MM.1S (cell line): ENCODE measurements at regions not wholly inside any gene's neighbourhood (a gene's known extent, or its start where the extent isn't known, plus 50 kb on each side); places are given as distances from the start of the nearest gene placed in this dataset.

Experiments
- DNase-seq: peaks from one replicate; pipeline ENCODE4 v3.0.0-alpha.2; 2015
- H2AFZ ChIP-seq: fragments of 300-600 bp; sonication (generic); 2 replicates; pipeline ENCODE4 v1.6.0; 2016; ENCODE audit warnings: antibody characterized with exemption, low read length
- H3F3A ChIP-seq: fragments of 300-600 bp; sonication (generic); 2 replicates; pipeline ENCODE4 v1.6.1; 2016; ENCODE audit warnings: mild to moderate bottlenecking, antibody characterized with exemption, low read length, moderate library complexity, mixed read lengths; ENCODE audit not compliant: insufficient read depth
- H3K27ac ChIP-seq: fragments of 300-600 bp; sonication (generic); 2 replicates; pipeline ENCODE4 v1.5.1; 2016; ENCODE audit warnings: mild to moderate bottlenecking, low read length
- H3K27me3 ChIP-seq: fragments of 300-600 bp; sonication (generic); replicated peaks from 2 replicates; pipeline ENCODE4 v1.6.0; 2016; ENCODE audit warnings: low read length; ENCODE audit not compliant: insufficient read depth
- H3K36me3 ChIP-seq: fragments of 300-600 bp; sonication (generic); replicated peaks from 2 replicates; pipeline ENCODE4 v1.6.1; 2016; ENCODE audit warnings: mild to moderate bottlenecking, low read length, mixed read lengths; ENCODE audit not compliant: insufficient read depth
- H3K4me1 ChIP-seq: fragments of 300-600 bp; sonication (generic); 2 replicates; pipeline ENCODE4 v1.6.1; 2016; ENCODE audit warnings: low read length, mixed read lengths
- H3K4me2 ChIP-seq: fragments of 300-600 bp; sonication (generic); 2 replicates; pipeline ENCODE4 v1.6.0; 2016; ENCODE audit warnings: low read depth, low read length
- H3K4me3 ChIP-seq: fragments of 300-600 bp; sonication (generic); 2 replicates; pipeline ENCODE4 v1.5.1; 2016; ENCODE audit warnings: low read length, mixed read lengths
- H3K79me2 ChIP-seq: fragments of 300-600 bp; sonication (generic); 2 replicates; pipeline ENCODE4 v1.6.1; 2016; ENCODE audit warnings: mixed run types, low read length, mixed read lengths
- H3K9ac ChIP-seq: fragments of 300-600 bp; sonication (generic); 2 replicates; pipeline ENCODE4 v1.6.1; 2016; ENCODE audit warnings: low read length, mixed read lengths
- H3K9me2 ChIP-seq: fragments of 300-600 bp; sonication (generic); replicated peaks from 2 replicates; pipeline ENCODE4 v1.6.1; 2016; ENCODE audit warnings: mild to moderate bottlenecking, low read length, mixed read lengths; ENCODE audit not compliant: insufficient read depth
- H3K9me3 ChIP-seq: fragments of 300-600 bp; sonication (generic); replicated peaks from 2 replicates; pipeline ENCODE4 v1.6.1; 2016; ENCODE audit warnings: mild to moderate bottlenecking, low read length, mixed read lengths; ENCODE audit not compliant: insufficient read depth
- H4K20me1 ChIP-seq: fragments of 300-600 bp; sonication (generic); 2 replicates; pipeline ENCODE4 v1.6.1; 2016; ENCODE audit warnings: mild to moderate bottlenecking, low read length, moderate library complexity, mixed read lengths; ENCODE audit not compliant: insufficient read depth
- CTCF ChIP-seq: fragments of 300-600 bp; sonication (generic); IDR thresholded peaks from 2 replicates; pipeline ENCODE4 v1.5.1; 2016; ENCODE audit warnings: antibody characterized with exemption, low read length, mixed read lengths
- EZH2 ChIP-seq: fragments of 300-600 bp; sonication (generic); optimal IDR thresholded peaks from 2 replicates; pipeline ENCODE3; 2017; ENCODE audit warnings: low read depth, mild to moderate bottlenecking, antibody characterized with exemption, low read length, mixed read lengths
- EZH2phosphoT487 ChIP-seq: fragments of 300-600 bp; sonication (generic); IDR thresholded peaks from 2 replicates; pipeline ENCODE4 v1.6.1; 2018; ENCODE audit warnings: antibody characterized with exemption, low read length

GRCh38 chr16:35352431-35352830 lies 1893.0 kb downstream of the TP53TG3F start:
- H3K79me2 ChIP-seq, result no peaks in the 10 kb centered on the region
- no peaks in the 10 kb centered on the region for H3K36me3 ChIP-seq
- H3K4me1 ChIP-seq, result no peaks in the 10 kb centered on the region
- H3K4me2 ChIP-seq, result no peak overlapping the region
- H3K4me3 ChIP-seq, result no peak overlapping the region
- no peak for DNase-seq
- H3K27me3 ChIP-seq, result no peaks in the 10 kb centered on the region
- H3K9me2 ChIP-seq, result no peaks in the 10 kb centered on the region
- H3F3A ChIP-seq, result no peaks in the 10 kb centered on the region
- TF ChIP-seq CTCF (no peak), EZH2phosphoT487 (no peak), EZH2 (no peak)
- no peaks in the 10 kb centered on the region for H3K9me3 ChIP-seq
- H3K9ac ChIP-seq, result no peak overlapping the region
- H3K27ac ChIP-seq, result no peak overlapping the region
- H2AFZ ChIP-seq, result no peak overlapping the region
- no peaks in the 10 kb centered on the region for H4K20me1 ChIP-seq

- Histone ChIP-seq H3K4me1 (no peaks in the 10 kb centered on the region), H3K9me2 (no peaks in the 10 kb centered on the region), H3K27me3 (no peaks in the 10 kb centered on the region), H4K20me1 (no peaks in the 10 kb centered on the region), H3K9me3 (no peaks in the 10 kb centered on the region), H3K9ac (no peak overlapping the region), H3K4me2 (no peak overlapping the region), H3K27ac (no peak overlapping the region), H3K79me2 (no peaks in the 10 kb centered on the region), H3K36me3 (no peaks in the 10 kb centered on the region), H2AFZ (no peak overlapping the region), H3K4me3 (no peak overlapping the region), H3F3A (no peaks in the 10 kb centered on the region)
- DNase-seq, result no peak
- no peak for TF ChIP-seq EZH2phosphoT487
- no peak for TF ChIP-seq EZH2
- TF ChIP-seq CTCF, result no peak
Measured at GRCh38 chr16:35363510-35363909, 1904.1 kb downstream of the TP53TG3F start.

- Histone ChIP-seq H4K20me1 (no peaks in the 10 kb centered on the region), H3K27ac (no peak overlapping the region), H3K9me3 (no peaks in the 10 kb centered on the region), H3K4me1 (no peaks in the 10 kb centered on the region), H3K9ac (no peak overlapping the region), H2AFZ (no peak overlapping the region), H3F3A (no peaks in the 10 kb centered on the region), H3K9me2 (no peaks in the 10 kb centered on the region), H3K4me3 (no peak overlapping the region), H3K27me3 (no peaks in the 10 kb centered on the region), H3K4me2 (no peak overlapping the region), H3K79me2 (no peaks in the 10 kb centered on the region), H3K36me3 (no peaks in the 10 kb centered on the region)
- no peak for DNase-seq
- no peak for TF ChIP-seq CTCF
- no peak for TF ChIP-seq EZH2
- TF ChIP-seq EZH2phosphoT487, result no peak
Measured at GRCh38 chr16:35364263-35364662, 1904.9 kb downstream of the TP53TG3F start.
